NT2/D1 (cell line): ENCODE measurements at regions not wholly inside any gene's neighbourhood (a gene's known extent, or its start where the extent isn't known, plus 50 kb on each side); places are given as distances from the start of the nearest gene placed in this dataset.
A peak's percentile ranks its signal among the peaks of the same experiment; 100 is the strongest.

Source experiments
- DNase-seq: peaks from one replicate; pipeline ENCODE4 v3.0.0-alpha.2; 2011; ENCODE audit warnings: low read depth, low spot score
- H3K27me3 ChIP-seq: 2 replicates; pipeline ENCODE4 v1.6.0; 2011; ENCODE audit warnings: mild to moderate bottlenecking; ENCODE audit not compliant: insufficient read length, insufficient read depth
- H3K36me3 ChIP-seq: 2 replicates; pipeline ENCODE4 v1.6.1; 2011; ENCODE audit warnings: mild to moderate bottlenecking, low read length, mixed read lengths; ENCODE audit not compliant: insufficient read depth, insufficient read length
- H3K4me1 ChIP-seq: 2 replicates; pipeline ENCODE4 v1.5.1; 2011; ENCODE audit not compliant: insufficient read depth, insufficient read length
- H3K4me3 ChIP-seq: 2 replicates; pipeline ENCODE4 v1.5.1; 2011; ENCODE audit warnings: low read depth; ENCODE audit not compliant: insufficient read length
- H3K9ac ChIP-seq: 2 replicates; pipeline ENCODE4 v1.6.0; 2011; ENCODE audit warnings: low read depth; ENCODE audit not compliant: insufficient read length
- H3K9me3 ChIP-seq: 2 replicates; pipeline ENCODE4 v1.5.1; 2011; ENCODE audit warnings: mild to moderate bottlenecking, low read length; ENCODE audit not compliant: insufficient read depth
- SUZ12 ChIP-seq: IDR thresholded peaks from 2 replicates; pipeline ENCODE4 v1.6.1; 2011; ENCODE audit not compliant: insufficient read length, insufficient read depth; ENCODE audit errors: extremely low read depth
- YY1 ChIP-seq: IDR thresholded peaks from 2 replicates; pipeline ENCODE4 v1.6.1; 2011; ENCODE audit not compliant: insufficient read length, insufficient read depth
- ZNF274 ChIP-seq: IDR thresholded peaks from 2 replicates; pipeline ENCODE4 v1.6.1; 2011; ENCODE audit warnings: mild to moderate bottlenecking, low read depth, low read length

- Histone ChIP-seq H3K4me1 (no peaks in the 10 kb centered on the region), H3K9ac (no peak overlapping the region), H3K27me3 (no peaks in the 10 kb centered on the region), H3K4me3 (no peak overlapping the region), H3K36me3 (no peaks in the 10 kb centered on the region), H3K9me3 (no peaks in the 10 kb centered on the region)
- DNase-seq, result no peak
- TF ChIP-seq SUZ12 (no peak), ZNF274 (no peak), YY1 (no peak)
Measured at GRCh38 chr16:60704726-60705125, 1331.5 kb downstream of the CDH8 start.

DNA sequence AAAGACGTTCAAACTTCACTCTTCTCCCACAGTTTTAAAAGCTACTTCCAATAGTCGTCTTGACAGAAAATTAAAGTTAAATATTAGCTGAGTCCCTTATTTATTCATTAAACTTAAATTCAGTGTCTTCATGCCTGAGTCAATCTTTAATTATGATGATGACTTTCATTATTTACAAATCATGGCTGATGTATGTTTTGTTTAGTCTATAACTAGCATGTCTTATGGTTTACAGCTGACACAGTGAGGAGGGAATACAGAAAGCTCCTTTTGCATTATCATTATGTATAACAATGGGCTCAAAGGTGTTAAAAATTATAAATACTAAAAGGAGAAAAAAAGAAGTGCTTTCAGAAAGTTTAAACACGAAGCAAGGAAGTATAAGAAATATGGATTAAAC is 1333.1 kb downstream of the CDH8 start:
- no peak for DNase-seq
- H3K27me3 ChIP-seq, result no peaks in the 10 kb centered on the region
- no peak for TF ChIP-seq YY1
- no peak for TF ChIP-seq ZNF274
- no peak for TF ChIP-seq SUZ12
- H3K4me3 ChIP-seq, result no peak overlapping the region
- H3K4me1 ChIP-seq, result no peaks in the 10 kb centered on the region
- H3K36me3 ChIP-seq, result no peaks in the 10 kb centered on the region
- H3K9ac ChIP-seq, result no peak overlapping the region
- H3K9me3 ChIP-seq, result no peaks in the 10 kb centered on the region

DNA sequence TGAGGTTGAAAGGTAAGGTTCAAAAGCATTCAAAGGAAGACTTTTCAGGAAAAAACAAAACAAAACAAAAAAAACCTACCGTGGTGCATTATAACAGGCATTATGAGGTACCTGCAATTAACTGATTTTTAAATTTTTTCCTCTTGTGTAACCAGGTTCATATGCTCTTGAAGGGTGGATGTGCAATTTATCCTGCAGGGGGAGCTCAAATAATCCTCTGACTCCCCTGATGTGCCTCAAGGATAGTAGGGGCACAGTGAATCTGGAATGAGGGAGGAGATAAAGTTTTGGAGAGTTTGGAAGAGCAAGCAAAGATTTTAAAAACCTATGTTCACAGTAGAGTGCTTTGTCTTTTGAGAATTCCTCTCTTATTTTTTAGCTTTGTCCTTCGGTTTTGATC is 1349.4 kb downstream of the CDH8 start:
- Histone ChIP-seq H3K27me3 (no peaks in the 10 kb centered on the region), H3K9ac (no peak overlapping the region), H3K9me3 (no peaks in the 10 kb centered on the region), H3K36me3 (no peaks in the 10 kb centered on the region), H3K4me1 (no peaks in the 10 kb centered on the region), H3K4me3 (no peak overlapping the region)
- DNase-seq, result peak; percentile 18
- no peak for TF ChIP-seq YY1
- no peak for TF ChIP-seq SUZ12
- no peak for TF ChIP-seq ZNF274

GRCh38 chr16:60684002-60684401 is 1352.2 kb downstream of the CDH8 start:
- TF ChIP-seq YY1 (no peak), ZNF274 (no peak), SUZ12 (no peak)
- Histone ChIP-seq H3K9me3 (no peaks in the 10 kb centered on the region), H3K27me3 (no peaks in the 10 kb centered on the region), H3K36me3 (no peaks in the 10 kb centered on the region), H3K4me1 (no peaks in the 10 kb centered on the region), H3K9ac (no peak overlapping the region), H3K4me3 (no peak overlapping the region)
- DNase-seq, result no peak

GRCh38 chr16:60682219-60682618 is 1354.0 kb downstream of the CDH8 start:
- Histone ChIP-seq H3K9ac (no peak overlapping the region), H3K36me3 (no peaks in the 10 kb centered on the region), H3K9me3 (no peaks in the 10 kb centered on the region), H3K4me3 (no peak overlapping the region), H3K4me1 (no peaks in the 10 kb centered on the region), H3K27me3 (no peaks in the 10 kb centered on the region)
- TF ChIP-seq ZNF274 (no peak), YY1 (no peak), SUZ12 (no peak)
- no peak for DNase-seq

DNA sequence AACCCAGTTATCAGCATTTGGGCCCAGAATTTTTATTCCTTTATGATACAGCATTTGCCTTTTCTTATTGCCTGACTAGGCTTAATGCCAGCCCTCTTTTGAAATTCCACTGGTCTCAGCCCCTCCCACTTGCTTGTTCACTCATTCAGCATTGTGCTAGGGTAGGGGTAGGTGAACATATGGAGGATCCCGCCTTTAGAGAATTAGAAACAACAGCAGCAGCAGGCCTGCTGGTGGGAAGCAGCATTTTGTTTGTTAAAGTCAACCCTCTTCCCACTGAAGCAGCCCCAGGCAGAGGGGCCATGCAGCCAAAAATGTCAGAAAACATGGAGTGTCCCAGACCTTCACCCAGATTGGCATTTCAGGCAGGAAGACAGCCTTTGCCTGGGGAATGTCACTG is 1355.2 kb downstream of the CDH8 start:
- no peak overlapping the region for H3K9ac ChIP-seq
- no peaks in the 10 kb centered on the region for H3K27me3 ChIP-seq
- no peak overlapping the region for H3K4me3 ChIP-seq
- H3K36me3 ChIP-seq, result no peaks in the 10 kb centered on the region
- no peaks in the 10 kb centered on the region for H3K4me1 ChIP-seq
- no peak for TF ChIP-seq YY1
- TF ChIP-seq ZNF274, result no peak
- TF ChIP-seq SUZ12, result no peak
- no peak for DNase-seq
- no peaks in the 10 kb centered on the region for H3K9me3 ChIP-seq

DNA sequence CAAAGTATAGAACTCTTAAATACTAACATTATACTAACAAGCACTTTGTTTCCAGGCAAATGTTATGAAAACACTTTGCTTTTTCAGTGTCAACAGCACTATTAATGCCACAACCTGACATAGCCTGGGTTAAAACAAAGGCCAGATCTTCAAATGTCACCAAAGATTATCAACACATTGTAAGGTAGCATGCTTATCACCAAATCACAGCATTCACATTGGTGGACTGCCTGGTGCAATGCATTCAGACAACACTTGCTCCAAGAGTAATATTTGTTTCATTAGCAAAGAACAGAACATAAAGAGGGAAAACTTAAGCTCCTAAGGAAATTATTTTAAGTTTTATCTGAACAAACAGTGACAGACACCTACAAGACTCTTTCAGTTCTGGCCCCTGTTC is 1361.2 kb downstream of the CDH8 start:
- Histone ChIP-seq H3K4me1 (no peaks in the 10 kb centered on the region), H3K4me3 (no peak overlapping the region), H3K9ac (no peak overlapping the region), H3K27me3 (no peaks in the 10 kb centered on the region), H3K36me3 (no peaks in the 10 kb centered on the region), H3K9me3 (no peaks in the 10 kb centered on the region)
- no peak for DNase-seq
- TF ChIP-seq SUZ12, result no peak
- TF ChIP-seq ZNF274, result no peak
- TF ChIP-seq YY1, result no peak

DNA sequence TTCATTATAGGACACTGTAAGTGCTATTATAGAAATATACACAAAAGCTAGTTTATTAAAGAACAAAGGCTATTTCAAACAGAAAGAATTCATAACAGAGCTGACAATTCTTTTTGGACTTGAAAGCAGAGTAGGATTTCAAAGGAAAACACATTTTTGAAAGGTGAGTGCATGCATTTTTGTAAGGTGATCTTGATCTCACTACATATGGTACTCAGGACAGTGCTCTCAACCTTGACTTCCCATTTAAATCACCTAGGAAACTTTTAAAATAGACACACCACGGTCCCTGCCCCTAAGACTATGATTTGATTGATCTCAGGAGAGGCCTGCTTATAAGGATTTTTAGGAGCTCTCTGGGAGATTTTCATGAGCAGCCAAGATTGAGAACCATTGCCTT is 1362.0 kb downstream of the CDH8 start:
- no peaks in the 10 kb centered on the region for H3K36me3 ChIP-seq
- TF ChIP-seq SUZ12 (no peak), ZNF274 (no peak), YY1 (no peak)
- H3K9me3 ChIP-seq, result no peaks in the 10 kb centered on the region
- no peak for DNase-seq
- no peak overlapping the region for H3K4me3 ChIP-seq
- no peaks in the 10 kb centered on the region for H3K4me1 ChIP-seq
- no peaks in the 10 kb centered on the region for H3K27me3 ChIP-seq
- no peak overlapping the region for H3K9ac ChIP-seq
